CD4-positive, alpha-beta T cell treated with Interleukin-1 beta for 1 hour (primary cell): ENCODE measurements at regions not wholly inside any gene's neighbourhood (a gene's known extent, or its start where the extent isn't known, plus 50 kb on each side); places are given as distances from the start of the nearest gene placed in this dataset.

Experiments used
- DNase-seq, 2 donors: peaks; one replicate each; pipeline ENCODE4 v3.0.0-alpha.2; 2020 to 2022

DNA sequence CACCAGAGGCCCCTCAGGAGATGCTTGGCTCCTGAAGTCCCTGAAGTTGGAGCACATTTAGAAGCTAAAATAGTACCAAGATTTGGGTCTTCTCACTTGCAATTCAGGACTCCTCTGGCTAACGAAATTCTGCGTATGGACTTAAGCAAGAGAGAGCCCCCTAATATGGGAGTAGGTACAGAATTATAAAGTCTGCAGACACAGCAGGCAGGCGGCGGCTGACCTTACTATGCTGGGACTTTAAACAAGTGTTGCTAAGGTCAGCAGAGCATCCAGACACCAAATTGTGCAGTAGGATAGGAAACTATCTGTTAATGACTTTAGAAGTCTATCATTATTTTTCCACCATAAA, 104.5 kb upstream of the PDE4B start:
- no peak for DNase-seq

DNA sequence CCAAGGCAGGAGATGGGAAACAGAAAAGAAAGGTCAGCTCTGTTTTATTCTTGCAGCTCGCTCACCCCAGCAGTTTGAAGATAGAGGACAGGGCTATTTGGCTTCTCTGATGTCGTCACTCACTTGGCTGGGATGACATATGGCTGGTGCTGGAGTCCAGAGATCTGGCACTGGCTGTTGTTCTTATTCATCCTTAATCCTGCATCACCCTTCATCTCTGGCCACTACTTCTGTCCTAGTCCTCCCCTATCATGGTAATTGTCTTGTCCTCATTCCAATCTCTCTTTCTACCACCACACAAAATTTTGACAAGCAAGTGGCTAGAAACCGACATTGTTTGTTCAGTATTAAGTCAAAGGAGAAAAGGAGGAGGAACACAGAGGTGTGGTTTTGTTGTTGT, 103.8 kb upstream of the PDE4B start:
- DNase-seq, result no peak

- no peak for DNase-seq
These were observed 101.4 kb upstream of the PDE4B start for GRCh38 chr1:65691152-65691900.

DNA sequence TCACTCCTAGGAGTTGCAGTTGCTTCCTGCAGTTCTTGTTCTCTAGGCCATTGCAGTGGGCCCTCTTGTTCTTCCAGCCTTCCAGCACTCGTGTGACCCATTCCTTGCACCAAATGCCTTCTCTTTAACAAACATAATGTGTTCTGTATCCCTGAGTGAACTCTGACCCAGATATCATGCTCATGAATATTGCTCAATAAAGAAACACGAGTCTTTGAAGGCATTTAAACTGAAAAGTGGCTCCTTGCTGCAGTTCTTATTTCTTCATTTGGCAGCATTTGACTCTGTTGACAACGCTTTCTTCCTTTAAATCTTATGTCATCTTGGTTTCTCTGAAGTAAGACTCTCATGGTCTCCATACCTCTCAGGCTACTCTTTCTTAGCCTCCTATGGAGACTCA, 100.7 kb upstream of the PDE4B start:
- DNase-seq, result no peak

GRCh38 chr1:65694126-65694525, 98.6 kb upstream of the PDE4B start:
- no peak for DNase-seq

GRCh38 chr1:65694933-65695332, 97.8 kb upstream of the PDE4B start:
- no peak for DNase-seq

- no peak for DNase-seq
These were observed 94.1 kb upstream of the PDE4B start for GRCh38 chr1:65698590-65698989.

- no peak for DNase-seq
These were observed 88.8 kb upstream of the PDE4B start for GRCh38 chr1:65703853-65704252.

GRCh38 chr1:65704318-65704717, 88.4 kb upstream of the PDE4B start:
- no peak for DNase-seq

DNA sequence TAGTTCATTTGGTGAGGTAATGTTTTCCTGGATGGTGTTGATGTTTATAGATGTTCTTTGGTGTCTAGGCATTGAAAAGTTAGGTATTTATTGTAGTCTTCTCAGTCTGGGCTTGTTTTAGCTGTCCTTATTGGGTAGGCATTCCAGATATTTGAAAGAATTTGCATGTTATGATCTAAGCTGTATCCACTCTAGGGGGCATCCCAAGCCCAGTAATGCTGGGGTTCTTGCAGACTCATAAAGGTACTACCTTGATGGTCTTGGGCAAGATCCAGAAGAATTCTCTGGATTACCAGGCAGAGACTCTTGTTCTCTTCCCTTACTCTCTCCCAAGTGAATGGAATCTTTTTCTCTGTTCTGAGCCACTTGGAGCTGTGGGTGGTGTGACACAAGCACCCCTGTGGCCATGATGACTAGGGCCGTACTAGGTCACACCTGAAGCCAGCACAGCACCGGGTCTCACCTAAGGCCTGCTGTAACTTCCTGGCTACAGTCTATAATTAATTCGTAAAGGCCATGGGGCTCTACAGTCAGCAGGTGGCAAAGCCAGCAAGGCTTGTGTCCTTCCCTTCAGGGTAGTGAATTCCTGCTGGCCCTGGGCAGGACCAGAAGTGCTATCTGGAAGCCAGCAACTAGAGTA, 74.8 kb upstream of the PDE4B start:
- DNase-seq, result no peak

GRCh38 chr1:65719391-65719790, 73.3 kb upstream of the PDE4B start:
- DNase-seq, result no peak

- DNase-seq, result no peak
These were observed 70.2 kb upstream of the PDE4B start for GRCh38 chr1:65722461-65722860.

DNA sequence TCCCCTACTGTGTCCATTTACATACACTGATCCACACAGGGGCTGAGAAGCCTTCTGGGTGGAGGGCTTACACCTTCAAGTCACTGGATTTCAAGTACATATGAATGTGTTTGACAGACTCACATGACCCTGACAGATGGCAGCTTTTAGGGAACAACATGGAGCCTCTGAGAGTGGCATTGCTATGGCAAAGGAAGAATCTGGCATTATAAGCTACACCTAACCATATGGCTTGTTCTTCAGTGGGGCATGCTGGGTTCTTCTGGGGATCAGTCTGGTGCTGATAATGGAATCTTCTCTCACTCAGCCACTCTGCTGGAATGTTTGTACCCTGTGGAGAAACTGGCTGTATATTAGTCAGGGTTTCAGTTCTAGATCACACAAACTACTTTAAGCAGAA, 68.5 kb upstream of the PDE4B start:
- DNase-seq, result no peak

- DNase-seq, result no peak
These were observed 67.6 kb upstream of the PDE4B start for GRCh38 chr1:65725064-65725463.

GRCh38 chr1:65728504-65728903, 64.2 kb upstream of the PDE4B start:
- no peak for DNase-seq

DNA sequence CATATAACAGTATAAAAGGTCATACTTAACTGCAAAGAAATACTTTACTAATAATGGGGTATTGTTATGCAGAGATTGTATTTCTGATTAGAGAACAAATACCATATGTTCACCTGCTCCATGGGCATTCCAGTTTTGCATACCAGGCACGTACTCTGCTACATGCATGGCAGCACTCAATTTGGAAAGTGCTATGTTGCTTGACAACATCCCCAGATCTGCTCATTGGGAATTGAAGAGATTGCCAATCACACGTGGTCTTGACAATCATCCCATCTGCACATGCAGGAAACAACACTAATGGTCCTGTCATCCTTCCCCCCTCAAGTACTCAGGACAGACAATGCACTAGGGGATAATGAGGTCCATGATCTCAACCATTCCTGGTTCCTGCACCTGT, 63.4 kb upstream of the PDE4B start:
- no peak for DNase-seq

DNA sequence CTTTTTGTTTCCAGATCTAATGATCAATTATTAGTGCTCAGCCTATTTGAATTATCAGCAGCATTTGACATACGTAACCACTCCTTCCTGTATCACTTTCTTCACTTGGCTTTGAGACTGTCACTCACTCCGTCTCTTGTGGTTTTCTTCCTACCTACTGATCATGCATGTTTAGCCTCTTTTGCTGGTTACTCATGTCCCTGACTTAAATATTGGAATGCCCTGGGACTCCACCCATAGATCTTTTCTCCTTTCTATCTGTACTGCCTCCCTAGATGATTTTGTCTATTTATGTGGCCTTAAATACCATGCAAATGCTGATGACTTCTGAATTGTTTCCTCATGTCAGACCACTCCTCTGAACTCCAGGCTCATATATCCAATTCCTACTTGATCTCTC, 57.7 kb upstream of the PDE4B start:
- no peak for DNase-seq

DNA sequence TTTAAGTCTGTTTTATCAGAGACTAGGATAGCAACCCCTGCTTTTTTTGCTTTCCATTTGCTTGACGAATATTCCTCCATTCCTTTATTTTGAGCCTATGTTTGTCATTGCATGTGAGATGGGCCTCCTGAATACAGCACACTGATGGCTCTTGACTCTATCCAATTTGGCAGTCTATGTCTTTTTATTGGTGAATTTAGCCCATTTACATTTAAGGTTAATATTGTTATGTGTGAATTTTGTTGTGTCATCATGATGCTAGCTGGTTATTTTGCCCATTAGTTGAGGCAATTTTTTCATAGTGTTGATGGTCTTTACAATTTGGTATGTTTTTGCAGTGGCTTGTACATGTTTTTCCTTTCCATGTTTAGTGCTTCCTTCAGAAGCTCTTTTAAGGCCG, 50.7 kb upstream of the PDE4B start:
- no peak for DNase-seq
